Pancreas (tissue), 10 donors: ENCODE measurements at regions not wholly inside any gene's neighbourhood (a gene's known extent, or its start where the extent isn't known, plus 50 kb on each side); places are given as distances from the start of the nearest gene placed in this dataset.

ENCODE experiments used
- ATAC-seq, 4 donors: fragments of 200-7000 bp; cut with Tn5 transposase; one replicate each; pipeline versions ENCODE4 v1.8.0 to v1.9.1; 2020; ENCODE audit warnings: mild to moderate bottlenecking in 4 of 4, moderate library complexity in 4 of 4
- DNase-seq, 6 donors: peaks; one replicate each; pipeline ENCODE4 v3.0.0-alpha.2; 2020
- FAIRE-seq: peaks from 2 replicates; lab custom pipeline; 2012; peaks lifted over from hg19 to GRCh38; lab: Jason Lieb, UNC
- H3K27ac ChIP-seq, 4 donors: fragments of 200-600 bp; sonication (generic); 1 replicate in 3 of 4; 2 replicates in 1 of 4; pipeline versions ENCODE4 v1.5.0 to v1.8.0; 2020
- H3K27me3 ChIP-seq, 4 donors: fragments of 200-600 bp; one replicate each; pipeline ENCODE4 v1.8.0; 2021
- H3K36me3 ChIP-seq, 3 donors: fragments of 200-600 bp; sonication (generic) in 1 of 3; one replicate each; pipeline versions ENCODE4 v1.5.0 to v1.8.0; 2020 to 2021
- H3K4me1 ChIP-seq, 3 donors: fragments of 200-600 bp; one replicate each; pipeline ENCODE4 v1.8.0; 2021
- H3K4me3 ChIP-seq, 4 donors: fragments of 200-600 bp; sonication (generic) in 2 of 4; one replicate each; pipeline versions ENCODE4 v1.5.0 to v1.8.0; 2020 to 2021
- H3K9me3 ChIP-seq, 4 donors: fragments of 200-600 bp; one replicate each; pipeline ENCODE4 v1.8.0; 2021
- WGBS, 2 donors: extraction: QIAGEN DNeasy Blood & Tissue Kit; methylation state at CpG; one replicate each; pipeline ENCODE4 v1.1.7; 2013; 5-methylcytosine and 5-hydroxymethylcytosine counted together
- intact Hi-C, 3 donors: fragments of 100-400 bp; cut with DNase I; formaldehyde crosslinking; loops; one replicate each; pipeline versions ENCODE4 v1.11.1 to v1.14.2; 2022
- TF ChIP-seq, protein P1 (sequence below), 4 donors: fragments of 200-600 bp; sonication (generic) in 3 of 4; IDR thresholded peaks; one replicate each; pipeline versions ENCODE4 v1.5.0 to v1.8.0; 2021; ENCODE audit warnings: antibody characterized with exemption in 4 of 4
- donor health status: healthy with polysubstance abuse.
- donor health status: DM: no; HTN: no; CAD: no; lungs with moderate emphysema.
- donor health status: DM: no; HTN: no; CAD: no.
- donor health status: control.
- donor health status: control.
- donor health status: Bipolar disorder and iron deficiency.
- donor health status: DM: yes; HTN: yes; CAD: no.
- donor health status: DM: no; HTN: no; CAD: no.
- donor health status: DM: no; HTN: no; CAD: no.
- donor health status: DM: yes; HTN: yes; CAD: no.

- Histone ChIP-seq H3K9me3 (no peaks in the 10 kb centered on the region), H3K4me3 (no peak overlapping the region), H3K27ac (no peak overlapping the region), H3K36me3 (no peaks in the 10 kb centered on the region), H3K4me1 (no peaks in the 10 kb centered on the region), H3K27me3 (no peaks in the 10 kb centered on the region)
- no peak for FAIRE-seq
- TF ChIP-seq, protein P1, sequence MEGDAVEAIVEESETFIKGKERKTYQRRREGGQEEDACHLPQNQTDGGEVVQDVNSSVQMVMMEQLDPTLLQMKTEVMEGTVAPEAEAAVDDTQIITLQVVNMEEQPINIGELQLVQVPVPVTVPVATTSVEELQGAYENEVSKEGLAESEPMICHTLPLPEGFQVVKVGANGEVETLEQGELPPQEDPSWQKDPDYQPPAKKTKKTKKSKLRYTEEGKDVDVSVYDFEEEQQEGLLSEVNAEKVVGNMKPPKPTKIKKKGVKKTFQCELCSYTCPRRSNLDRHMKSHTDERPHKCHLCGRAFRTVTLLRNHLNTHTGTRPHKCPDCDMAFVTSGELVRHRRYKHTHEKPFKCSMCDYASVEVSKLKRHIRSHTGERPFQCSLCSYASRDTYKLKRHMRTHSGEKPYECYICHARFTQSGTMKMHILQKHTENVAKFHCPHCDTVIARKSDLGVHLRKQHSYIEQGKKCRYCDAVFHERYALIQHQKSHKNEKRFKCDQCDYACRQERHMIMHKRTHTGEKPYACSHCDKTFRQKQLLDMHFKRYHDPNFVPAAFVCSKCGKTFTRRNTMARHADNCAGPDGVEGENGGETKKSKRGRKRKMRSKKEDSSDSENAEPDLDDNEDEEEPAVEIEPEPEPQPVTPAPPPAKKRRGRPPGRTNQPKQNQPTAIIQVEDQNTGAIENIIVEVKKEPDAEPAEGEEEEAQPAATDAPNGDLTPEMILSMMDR (IDR thresholded peaks at IDR 0.05) = no peak
- no peak for DNase-seq
- 80% methylated on average over 4 of the region's 4 CpGs for WGBS, 2 donors
- no peak for ATAC-seq
- intact Hi-C loops = no loop called here
These were observed 132.9 kb upstream of the CCDC68 start for GRCh38 chr18:55092166-55092565.

DNA sequence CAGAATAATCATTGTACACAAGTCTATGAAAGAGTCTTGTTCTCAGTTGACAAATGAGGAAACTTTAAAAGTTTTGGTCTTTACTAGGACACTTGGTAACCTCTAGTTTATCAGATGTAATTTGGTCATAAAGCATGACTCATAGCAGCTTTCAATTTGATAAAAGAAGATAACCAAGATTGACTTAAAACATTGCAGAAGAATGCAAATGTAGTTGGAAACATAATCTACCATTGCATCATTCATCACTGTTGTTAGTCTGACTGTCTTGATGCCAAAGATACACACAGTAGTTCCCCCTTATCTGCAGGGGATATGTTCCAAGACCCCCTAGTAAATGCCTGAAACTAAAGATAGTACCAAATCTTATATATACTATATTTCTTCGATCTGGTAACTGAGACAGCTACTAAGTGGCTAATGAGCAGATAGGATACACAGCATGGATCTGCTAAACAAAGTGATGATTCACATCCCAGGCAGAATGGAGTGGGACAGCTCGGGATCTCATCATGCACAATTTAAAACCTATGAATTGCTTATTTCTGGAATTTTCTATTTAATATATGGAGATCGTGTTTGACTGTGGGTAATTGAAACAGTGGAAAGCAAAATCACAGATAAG lies 131.4 kb upstream of the CCDC68 start:
- Histone ChIP-seq H3K27me3 (no peaks in the 10 kb centered on the region), H3K4me3 (no peak overlapping the region), H3K4me1 (no peaks in the 10 kb centered on the region), H3K36me3 (no peaks in the 10 kb centered on the region), H3K27ac (no peak overlapping the region), H3K9me3 (no peaks in the 10 kb centered on the region)
- ATAC-seq = no peak
- TF ChIP-seq, protein P1 (IDR thresholded peaks at IDR 0.05) = no peak
- intact Hi-C loops = no loop called here
- 36 to 56% methylated on average over 3 of the region's 3 CpGs for WGBS, 2 donors
- DNase-seq = no peak
- FAIRE-seq = no peak

- DNase-seq (no peak), FAIRE-seq (no peak), ATAC-seq (no peak)
- intact Hi-C loops = no loop called here
- Histone ChIP-seq H3K27me3 (no peaks in the 10 kb centered on the region), H3K4me3 (no peak overlapping the region), H3K4me1 (no peaks in the 10 kb centered on the region), H3K27ac (no peak overlapping the region), H3K9me3 (no peaks in the 10 kb centered on the region), H3K36me3 (no peaks in the 10 kb centered on the region)
- WGBS, 2 donors = 78 to 94% methylated on average over 3 of the region's 3 CpGs
- TF ChIP-seq, protein P1 (IDR thresholded peaks at IDR 0.05) = no peak
These were observed 130.3 kb upstream of the CCDC68 start for GRCh38 chr18:55089610-55090009.

DNA sequence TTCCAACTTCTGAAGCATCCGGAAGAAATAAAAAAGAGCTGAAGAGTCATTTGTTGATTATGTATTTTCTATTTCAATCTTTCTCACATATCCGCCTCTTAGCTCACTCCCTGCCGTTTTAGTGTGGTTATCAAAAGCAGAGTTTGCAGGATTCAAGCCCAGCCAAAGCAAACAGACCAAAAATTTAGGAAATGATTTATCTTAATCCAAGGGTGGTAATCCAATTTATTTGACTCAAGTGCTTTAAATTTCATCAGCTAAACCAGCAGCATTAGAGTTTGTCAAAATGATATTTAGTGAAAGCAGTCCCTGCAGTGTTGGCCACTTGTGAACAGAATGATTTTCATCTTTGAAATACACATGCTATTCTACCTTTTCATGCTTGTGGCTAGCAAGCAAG lies 129.3 kb upstream of the CCDC68 start:
- no peak for FAIRE-seq
- DNase-seq = no peak
- WGBS, 2 donors = 25% methylated on average over 3 of the region's 3 CpGs
- Histone ChIP-seq H3K27ac (no peak overlapping the region), H3K9me3 (no peaks in the 10 kb centered on the region), H3K36me3 (no peaks in the 10 kb centered on the region), H3K4me1 (no peaks in the 10 kb centered on the region), H3K27me3 (no peaks in the 10 kb centered on the region), H3K4me3 (no peak overlapping the region)
- ATAC-seq = no peak
- intact Hi-C loops = no loop called here
- TF ChIP-seq, protein P1 (IDR thresholded peaks at IDR 0.05) = no peak

GRCh38 chr18:55088000-55088401 lies 128.7 kb upstream of the CCDC68 start:
- H3K9me3 ChIP-seq = no peaks in the 10 kb centered on the region
- H3K4me3 ChIP-seq = no peak overlapping the region
- H3K36me3 ChIP-seq = no peaks in the 10 kb centered on the region
- H3K27me3 ChIP-seq = no peaks in the 10 kb centered on the region
- no peaks in the 10 kb centered on the region for H3K4me1 ChIP-seq
- no peak for FAIRE-seq
- DNase-seq = no peak
- H3K27ac ChIP-seq = no peak overlapping the region
- no peak for ATAC-seq
- intact Hi-C loops = no loop called here
- TF ChIP-seq, protein P1 (IDR thresholded peaks at IDR 0.05) = no peak
- 22% methylated on average over 2 of the region's 2 CpGs for WGBS, 2 donors
